HEK293 (cell line): ENCODE measurements at regions not wholly inside any gene's neighbourhood (a gene's known extent, or its start where the extent isn't known, plus 50 kb on each side); places are given as distances from the start of the nearest gene placed in this dataset.

Experiments used
- CTCF ChIA-PET: fragments of 350-600 bp; formaldehyde crosslinking; extraction: SDS; loops from one replicate; lab custom pipeline; 2021; ENCODE audit warnings: antibody characterized with exemption; lab: Yijun Ruan, JAX
- POLR2A ChIA-PET: fragments of 300-600 bp; formaldehyde crosslinking; extraction: SDS; loops from one replicate; lab custom pipeline; 2020; ENCODE audit warnings: antibody characterized with exemption, inconsistent platforms; lab: Yijun Ruan, JAX
- H3K27ac ChIP-seq: fragments of 200-500 bp; sonication (Bioruptor generic); 2 replicates; pipeline ENCODE4 v1.5.1; 2014; ENCODE audit warnings: low read depth, low read length, control low read depth, inconsistent platforms; ENCODE audit errors: extremely low read depth
- H3K36me3 ChIP-seq, 2 experiments: fragments of 200-500 bp in 1 of 2; sonication (Bioruptor generic) in 1 of 2; 1 replicate in 1 of 2; 2 replicates in 1 of 2; pipeline ENCODE4 v1.5.1; 2014 to 2017; ENCODE audit warnings: inconsistent platforms in 2 of 2, low read length in 2 of 2; ENCODE audit not compliant: control insufficient read depth in 2 of 2, insufficient read depth in 1 of 2
- H3K4me1 ChIP-seq: fragments of 200-500 bp; sonication (Bioruptor generic); 2 replicates; pipeline ENCODE4 v1.5.1; 2014; ENCODE audit warnings: mild to moderate bottlenecking, low read length, inconsistent platforms; ENCODE audit not compliant: control insufficient read depth, insufficient read depth
- H3K4me3 ChIP-seq: 2 replicates; pipeline ENCODE4 v1.5.1; 2011; ENCODE audit warnings: low read depth, mild to moderate bottlenecking, control low read depth, low read length, moderate library complexity
- H3K9me3 ChIP-seq: fragments of 200-500 bp; sonication (Bioruptor generic); 2 replicates; pipeline ENCODE4 v1.5.1; 2014; ENCODE audit warnings: low read depth, low read length, inconsistent platforms; ENCODE audit not compliant: control insufficient read depth, insufficient read depth
- BCL11B ChIP-seq: fragments of 450-650 bp; formaldehyde crosslinking; IDR thresholded peaks from 2 replicates; pipeline ENCODE4 v1.5.1; 2016; ENCODE audit warnings: low read depth, missing biosample characterization, missing genetic modification characterization
- BCL6B ChIP-seq: fragments of 450-650 bp; formaldehyde crosslinking; IDR thresholded peaks from 2 replicates; pipeline ENCODE4 v1.5.1; 2017; ENCODE audit warnings: missing biosample characterization, missing genetic modification characterization
- FEZF1 ChIP-seq: fragments of 450-650 bp; formaldehyde crosslinking; IDR thresholded peaks from 2 replicates; pipeline ENCODE4 v1.5.1; 2016; ENCODE audit warnings: missing biosample characterization, missing genetic modification characterization
- GLI4 ChIP-seq: fragments of 450-650 bp; formaldehyde crosslinking; IDR thresholded peaks from 2 replicates; pipeline ENCODE4 v1.5.1; 2016; ENCODE audit warnings: missing biosample characterization, missing genetic modification characterization
- GLIS2 ChIP-seq: fragments of 450-650 bp; formaldehyde crosslinking; IDR thresholded peaks from 2 replicates; pipeline ENCODE4 v1.5.1; 2016; ENCODE audit warnings: missing biosample characterization, missing genetic modification characterization
- HOXD13 ChIP-seq: sonication (generic); formaldehyde crosslinking; IDR thresholded peaks from 2 replicates; pipeline ENCODE4 v1.8.0; 2022; ENCODE audit warnings: missing genetic modification reagents, borderline replicate concordance
- KLF16 ChIP-seq: fragments of 450-650 bp; formaldehyde crosslinking; IDR thresholded peaks from 2 replicates; pipeline ENCODE4 v1.5.1; 2017; ENCODE audit warnings: missing biosample characterization, missing genetic modification characterization
- KLF7 ChIP-seq: fragments of 450-650 bp; formaldehyde crosslinking; IDR thresholded peaks from 2 replicates; pipeline ENCODE4 v1.5.1; 2016; ENCODE audit warnings: missing biosample characterization, missing genetic modification characterization, borderline replicate concordance
- OSR2 ChIP-seq: fragments of 450-650 bp; formaldehyde crosslinking; IDR thresholded peaks from 2 replicates; pipeline ENCODE4 v1.5.1; 2016; ENCODE audit warnings: missing biosample characterization, missing genetic modification characterization
- ZBTB17 ChIP-seq: fragments of 450-650 bp; formaldehyde crosslinking; IDR thresholded peaks from 2 replicates; pipeline ENCODE4 v1.5.1; 2016; ENCODE audit warnings: missing biosample characterization, missing genetic modification characterization
- ZBTB21 ChIP-seq: fragments of 450-650 bp; formaldehyde crosslinking; IDR thresholded peaks from 2 replicates; pipeline ENCODE4 v1.5.1; 2017; ENCODE audit warnings: missing biosample characterization, missing genetic modification characterization
- ZNF10 ChIP-seq: fragments of 450-650 bp; formaldehyde crosslinking; IDR thresholded peaks from 2 replicates; pipeline ENCODE4 v1.5.1; 2017; ENCODE audit warnings: missing biosample characterization, missing genetic modification characterization
- ZNF133 ChIP-seq: fragments of 450-650 bp; formaldehyde crosslinking; IDR thresholded peaks from 2 replicates; pipeline ENCODE4 v1.5.1; 2016; ENCODE audit warnings: missing biosample characterization, missing genetic modification characterization
- ZNF140 ChIP-seq: fragments of 450-650 bp; formaldehyde crosslinking; IDR thresholded peaks from 2 replicates; pipeline ENCODE4 v1.5.1; 2016; ENCODE audit warnings: missing biosample characterization, missing genetic modification characterization
- ZNF157 ChIP-seq: fragments of 450-650 bp; formaldehyde crosslinking; IDR thresholded peaks from 2 replicates; pipeline ENCODE4 v1.5.1; 2016; ENCODE audit warnings: missing biosample characterization, missing genetic modification characterization
- ZNF174 ChIP-seq: fragments of 450-650 bp; formaldehyde crosslinking; IDR thresholded peaks from 2 replicates; pipeline ENCODE4 v1.5.0; 2017; ENCODE audit warnings: missing biosample characterization, mild to moderate bottlenecking, missing genetic modification characterization
- ZNF2 ChIP-seq: fragments of 450-650 bp; formaldehyde crosslinking; IDR thresholded peaks from 2 replicates; pipeline ENCODE4 v1.5.1; 2016; ENCODE audit warnings: missing biosample characterization, missing genetic modification characterization
- ZNF266 ChIP-seq: fragments of 450-650 bp; formaldehyde crosslinking; IDR thresholded peaks from 2 replicates; pipeline ENCODE4 v1.5.1; 2016; ENCODE audit warnings: missing biosample characterization, missing genetic modification characterization, low read depth
- ZNF302 ChIP-seq: fragments of 450-650 bp; formaldehyde crosslinking; IDR thresholded peaks from 2 replicates; pipeline ENCODE4 v1.5.1; 2016; ENCODE audit warnings: missing biosample characterization, missing genetic modification characterization, low read depth
- ZNF324 ChIP-seq: fragments of 450-650 bp; formaldehyde crosslinking; IDR thresholded peaks from 2 replicates; pipeline ENCODE4 v1.5.1; 2016; ENCODE audit warnings: missing biosample characterization, missing genetic modification characterization
- ZNF473 ChIP-seq: fragments of 450-650 bp; formaldehyde crosslinking; IDR thresholded peaks from 2 replicates; pipeline ENCODE4 v1.5.1; 2017; ENCODE audit warnings: missing biosample characterization, missing genetic modification characterization
- ZNF48 ChIP-seq: fragments of 450-650 bp; formaldehyde crosslinking; IDR thresholded peaks from 2 replicates; pipeline ENCODE4 v1.5.1; 2016; ENCODE audit warnings: missing biosample characterization, missing genetic modification characterization
- ZNF521 ChIP-seq: fragments of 450-650 bp; formaldehyde crosslinking; IDR thresholded peaks from 2 replicates; pipeline ENCODE4 v1.5.1; 2017; ENCODE audit warnings: missing biosample characterization, mild to moderate bottlenecking, missing genetic modification characterization
- ZNF549 ChIP-seq: fragments of 450-650 bp; IDR thresholded peaks from 2 replicates; pipeline ENCODE4 v1.5.1; 2018; ENCODE audit warnings: missing biosample characterization, missing genetic modification characterization, mild to moderate bottlenecking, inconsistent platforms, moderate library complexity
- ZNF621 ChIP-seq: fragments of 450-650 bp; formaldehyde crosslinking; IDR thresholded peaks from 2 replicates; pipeline ENCODE4 v1.5.1; 2017; ENCODE audit warnings: missing biosample characterization, missing genetic modification characterization
- ZNF830 ChIP-seq: fragments of 450-650 bp; IDR thresholded peaks from 2 replicates; pipeline ENCODE4 v1.5.0; 2018; ENCODE audit warnings: missing biosample characterization, missing genetic modification characterization, low read depth, mild to moderate bottlenecking, moderate library complexity
- TF ChIP-seq, protein P1 (sequence below): fragments of 450-650 bp; formaldehyde crosslinking; IDR thresholded peaks from 2 replicates; pipeline ENCODE4 v1.5.1; 2016; ENCODE audit warnings: missing biosample characterization, missing genetic modification characterization
- TF ChIP-seq, protein P2 (sequence below): fragments of 450-650 bp; formaldehyde crosslinking; IDR thresholded peaks from 2 replicates; pipeline ENCODE4 v1.5.1; 2016; ENCODE audit warnings: missing biosample characterization, missing genetic modification characterization
- TF ChIP-seq, protein P3 (sequence below): fragments of 450-650 bp; formaldehyde crosslinking; IDR thresholded peaks from 2 replicates; pipeline ENCODE4 v1.5.1; 2016; ENCODE audit warnings: missing biosample characterization, missing genetic modification characterization, low read depth
- TF ChIP-seq, protein P4 (sequence below): fragments of 450-650 bp; formaldehyde crosslinking; IDR thresholded peaks from 2 replicates; pipeline ENCODE4 v1.5.1; 2017; ENCODE audit warnings: missing biosample characterization, missing genetic modification characterization

GRCh38 chr18:71541643-71542042, 1002.5 kb downstream of the CBLN2 start:
- Histone ChIP-seq H3K4me3 (no peak overlapping the region), H3K36me3 (no peaks in the 10 kb centered on the region), H3K9me3 (no peaks in the 10 kb centered on the region), H3K27ac (no peak overlapping the region)
- CTCF ChIA-PET, result no interaction called here
- TF ChIP-seq ZNF473 (no peak), BCL11B (no peak), ZBTB21 (tag by site-specific recombination) (no peak), HOXD13 (CRISPR knock-in tag) (no peak), BCL6B (no peak), ZNF549 (no peak), ZNF157 (tag by site-specific recombination) (no peak), ZNF302 (tag by site-specific recombination) (no peak), ZNF324 (tag by site-specific recombination) (no peak), ZNF174 (no peak), KLF7 (no peak), ZNF133 (no peak), ZNF10 (tag by site-specific recombination) (no peak), GLI4 (no peak)
- TF ChIP-seq, protein P1, sequence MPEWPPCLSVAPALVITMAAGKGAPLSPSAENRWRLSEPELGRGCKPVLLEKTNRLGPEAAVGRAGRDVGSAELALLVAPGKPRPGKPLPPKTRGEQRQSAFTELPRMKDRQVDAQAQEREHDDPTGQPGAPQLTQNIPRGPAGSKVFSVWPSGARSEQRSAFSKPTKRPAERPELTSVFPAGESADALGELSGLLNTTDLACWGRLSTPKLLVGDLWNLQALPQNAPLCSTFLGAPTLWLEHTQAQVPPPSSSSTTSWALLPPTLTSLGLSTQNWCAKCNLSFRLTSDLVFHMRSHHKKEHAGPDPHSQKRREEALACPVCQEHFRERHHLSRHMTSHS (tag by site-specific recombination), result no peak
- TF ChIP-seq, protein P2, sequence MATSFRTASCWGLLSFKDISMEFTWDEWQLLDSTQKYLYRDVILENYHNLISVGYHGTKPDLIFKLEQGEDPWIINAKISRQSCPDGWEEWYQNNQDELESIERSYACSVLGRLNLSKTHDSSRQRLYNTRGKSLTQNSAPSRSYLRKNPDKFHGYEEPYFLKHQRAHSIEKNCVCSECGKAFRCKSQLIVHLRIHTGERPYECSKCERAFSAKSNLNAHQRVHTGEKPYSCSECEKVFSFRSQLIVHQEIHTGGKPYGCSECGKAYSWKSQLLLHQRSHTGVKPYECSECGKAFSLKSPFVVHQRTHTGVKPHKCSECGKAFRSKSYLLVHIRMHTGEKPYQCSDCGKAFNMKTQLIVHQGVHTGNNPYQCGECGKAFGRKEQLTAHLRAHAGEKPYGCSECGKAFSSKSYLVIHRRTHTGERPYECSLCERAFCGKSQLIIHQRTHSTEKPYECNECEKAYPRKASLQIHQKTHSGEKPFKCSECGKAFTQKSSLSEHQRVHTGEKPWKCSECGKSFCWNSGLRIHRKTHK (tag by site-specific recombination), result no peak
- TF ChIP-seq, all 188 proteins: peak for 0
- no peaks in the 10 kb centered on the region for H3K4me1 ChIP-seq
- POLR2A ChIA-PET, result no interaction called here

- H3K4me1 ChIP-seq, result no peaks in the 10 kb centered on the region
- H3K9me3 ChIP-seq, result no peaks in the 10 kb centered on the region
- H3K36me3 ChIP-seq, result no peaks in the 10 kb centered on the region
- TF ChIP-seq ZNF266 (tag by site-specific recombination) (no peak), GLIS2 (tag by site-specific recombination) (no peak), ZNF830 (tag by site-specific recombination) (no peak), ZBTB17 (tag by site-specific recombination) (no peak), OSR2 (tag by site-specific recombination) (no peak), ZNF140 (tag by site-specific recombination) (no peak), ZNF621 (tag by site-specific recombination) (no peak), ZNF48 (tag by site-specific recombination) (no peak), ZNF521 (tag by site-specific recombination) (no peak), KLF16 (tag by site-specific recombination) (no peak), FEZF1 (no peak), ZNF2 (tag by site-specific recombination) (no peak)
- TF ChIP-seq, protein P3, sequence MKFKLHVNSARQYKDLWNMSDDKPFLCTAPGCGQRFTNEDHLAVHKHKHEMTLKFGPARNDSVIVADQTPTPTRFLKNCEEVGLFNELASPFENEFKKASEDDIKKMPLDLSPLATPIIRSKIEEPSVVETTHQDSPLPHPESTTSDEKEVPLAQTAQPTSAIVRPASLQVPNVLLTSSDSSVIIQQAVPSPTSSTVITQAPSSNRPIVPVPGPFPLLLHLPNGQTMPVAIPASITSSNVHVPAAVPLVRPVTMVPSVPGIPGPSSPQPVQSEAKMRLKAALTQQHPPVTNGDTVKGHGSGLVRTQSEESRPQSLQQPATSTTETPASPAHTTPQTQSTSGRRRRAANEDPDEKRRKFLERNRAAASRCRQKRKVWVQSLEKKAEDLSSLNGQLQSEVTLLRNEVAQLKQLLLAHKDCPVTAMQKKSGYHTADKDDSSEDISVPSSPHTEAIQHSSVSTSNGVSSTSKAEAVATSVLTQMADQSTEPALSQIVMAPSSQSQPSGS (tag by site-specific recombination), result no peak
- TF ChIP-seq, protein P4, sequence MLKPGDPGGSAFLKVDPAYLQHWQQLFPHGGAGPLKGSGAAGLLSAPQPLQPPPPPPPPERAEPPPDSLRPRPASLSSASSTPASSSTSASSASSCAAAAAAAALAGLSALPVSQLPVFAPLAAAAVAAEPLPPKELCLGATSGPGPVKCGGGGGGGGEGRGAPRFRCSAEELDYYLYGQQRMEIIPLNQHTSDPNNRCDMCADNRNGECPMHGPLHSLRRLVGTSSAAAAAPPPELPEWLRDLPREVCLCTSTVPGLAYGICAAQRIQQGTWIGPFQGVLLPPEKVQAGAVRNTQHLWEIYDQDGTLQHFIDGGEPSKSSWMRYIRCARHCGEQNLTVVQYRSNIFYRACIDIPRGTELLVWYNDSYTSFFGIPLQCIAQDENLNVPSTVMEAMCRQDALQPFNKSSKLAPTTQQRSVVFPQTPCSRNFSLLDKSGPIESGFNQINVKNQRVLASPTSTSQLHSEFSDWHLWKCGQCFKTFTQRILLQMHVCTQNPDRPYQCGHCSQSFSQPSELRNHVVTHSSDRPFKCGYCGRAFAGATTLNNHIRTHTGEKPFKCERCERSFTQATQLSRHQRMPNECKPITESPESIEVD (tag by site-specific recombination), result no peak
- TF ChIP-seq, all 188 proteins: peak for 0
- no peak overlapping the region for H3K27ac ChIP-seq
- H3K4me3 ChIP-seq, result no peak overlapping the region
- ChIA-PET CTCF (no interaction called here), POLR2A (no interaction called here)
Observed at GRCh38 chr18:71529703-71530303, 1014.3 kb downstream of the CBLN2 start.
